Osteoblast (primary cell): ENCODE measurements at regions not wholly inside any gene's neighbourhood (a gene's known extent, or its start where the extent isn't known, plus 50 kb on each side); places are given as distances from the start of the nearest gene placed in this dataset.

Experiments
- DNase-seq: peaks from one replicate; pipeline ENCODE4 v3.0.0; 2011; ENCODE audit warnings: low spot score, mixed read lengths; ENCODE audit not compliant: insufficient read length; ENCODE audit errors: missing footprints
- H2AFZ ChIP-seq: 2 replicates; pipeline ENCODE4 v1.6.0; 2011; ENCODE audit warnings: mild to moderate bottlenecking, low read length
- H3K27ac ChIP-seq: 2 replicates; pipeline ENCODE4 v1.5.1; 2011; ENCODE audit warnings: mild to moderate bottlenecking, low read depth, low read length, moderate library complexity
- H3K27me3 ChIP-seq: 2 replicates; pipeline ENCODE4 v1.6.0; 2012; ENCODE audit warnings: mild to moderate bottlenecking, control low read depth, inconsistent platforms, low read length, moderate library complexity; ENCODE audit not compliant: insufficient read depth
- H3K36me3 ChIP-seq: 2 replicates; pipeline ENCODE4 v1.5.1; 2011; ENCODE audit warnings: mild to moderate bottlenecking, low read length, control low read depth, moderate library complexity; ENCODE audit not compliant: insufficient read depth
- H3K4me1 ChIP-seq: 2 replicates; pipeline ENCODE4 v1.5.1; 2011; ENCODE audit warnings: mild to moderate bottlenecking, low read length, control low read depth, moderate library complexity; ENCODE audit not compliant: insufficient read depth
- H3K4me2 ChIP-seq: 2 replicates; pipeline ENCODE4 v1.6.0; 2011; ENCODE audit warnings: mild to moderate bottlenecking, low read length; ENCODE audit not compliant: insufficient read depth
- H3K4me3 ChIP-seq: fragments of 200-600 bp; sonication (generic); 3 replicates; pipeline ENCODE4 v1.5.1; 2012; ENCODE audit warnings: mild to moderate bottlenecking, low read length, inconsistent platforms; ENCODE audit not compliant: insufficient read depth
- H3K79me2 ChIP-seq: 2 replicates; pipeline ENCODE4 v1.6.0; 2012; ENCODE audit warnings: mild to moderate bottlenecking, low read length, control low read depth, inconsistent platforms; ENCODE audit not compliant: insufficient read depth
- H3K9me3 ChIP-seq: 2 replicates; pipeline ENCODE4 v1.5.1; 2011; ENCODE audit warnings: low read depth, low read length, control low read depth
- H4K20me1 ChIP-seq: 2 replicates; pipeline ENCODE4 v1.6.0; 2012; ENCODE audit warnings: mild to moderate bottlenecking, low read length, control low read depth; ENCODE audit not compliant: insufficient read depth
- TF ChIP-seq, protein P1 (sequence below): IDR thresholded peaks from 2 replicates; pipeline ENCODE4 v1.5.1; 2011; ENCODE audit warnings: mild to moderate bottlenecking, low read depth, low read length, moderate library complexity; ENCODE audit errors: extremely low read depth

DNA sequence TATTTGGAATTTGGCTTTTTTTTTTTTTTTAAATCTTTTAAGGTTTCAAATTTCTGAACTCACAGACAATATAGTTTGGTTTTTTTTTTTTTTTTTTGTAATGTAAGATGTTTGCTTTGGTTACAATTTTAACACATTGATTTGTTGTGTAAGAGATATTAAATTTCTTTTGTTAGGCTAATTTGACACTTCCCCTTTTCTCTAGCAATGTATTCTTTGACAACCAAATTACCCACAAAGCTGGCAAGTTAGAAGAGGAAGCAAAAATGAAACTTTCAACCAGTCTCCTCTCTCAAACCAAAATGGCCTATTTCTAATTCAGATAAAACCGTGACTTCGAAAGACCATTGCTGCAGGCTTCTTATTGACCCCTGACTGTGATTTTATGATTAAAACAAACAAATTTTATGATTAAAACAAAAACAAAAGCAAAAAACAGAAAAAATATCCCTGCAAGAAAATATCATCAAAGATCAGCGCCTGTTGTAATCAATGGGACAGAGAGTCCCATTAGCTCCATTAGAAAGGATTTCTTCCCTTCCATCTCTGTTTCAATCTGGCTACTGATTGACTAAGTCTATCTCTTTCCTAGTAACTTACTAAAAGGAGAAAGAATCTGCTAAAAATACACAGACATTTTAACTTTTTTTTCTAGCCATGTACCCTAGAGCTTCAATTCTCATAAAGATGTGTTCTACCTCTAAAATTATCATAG, 489.2 kb downstream of the MDFIC start:
- Histone ChIP-seq H3K27ac (no peak overlapping the region), H3K4me3 (no peak overlapping the region), H3K79me2 (no peaks in the 10 kb centered on the region), H4K20me1 (no peaks in the 10 kb centered on the region), H3K36me3 (no peaks in the 10 kb centered on the region), H3K27me3 (no peaks in the 10 kb centered on the region), H3K9me3 (no peaks in the 10 kb centered on the region), H3K4me2 (no peak overlapping the region), H2AFZ (peak overlapping the region; percentile 14), H3K4me1 (no peaks in the 10 kb centered on the region)
- no peak for DNase-seq
- TF ChIP-seq, protein P1, sequence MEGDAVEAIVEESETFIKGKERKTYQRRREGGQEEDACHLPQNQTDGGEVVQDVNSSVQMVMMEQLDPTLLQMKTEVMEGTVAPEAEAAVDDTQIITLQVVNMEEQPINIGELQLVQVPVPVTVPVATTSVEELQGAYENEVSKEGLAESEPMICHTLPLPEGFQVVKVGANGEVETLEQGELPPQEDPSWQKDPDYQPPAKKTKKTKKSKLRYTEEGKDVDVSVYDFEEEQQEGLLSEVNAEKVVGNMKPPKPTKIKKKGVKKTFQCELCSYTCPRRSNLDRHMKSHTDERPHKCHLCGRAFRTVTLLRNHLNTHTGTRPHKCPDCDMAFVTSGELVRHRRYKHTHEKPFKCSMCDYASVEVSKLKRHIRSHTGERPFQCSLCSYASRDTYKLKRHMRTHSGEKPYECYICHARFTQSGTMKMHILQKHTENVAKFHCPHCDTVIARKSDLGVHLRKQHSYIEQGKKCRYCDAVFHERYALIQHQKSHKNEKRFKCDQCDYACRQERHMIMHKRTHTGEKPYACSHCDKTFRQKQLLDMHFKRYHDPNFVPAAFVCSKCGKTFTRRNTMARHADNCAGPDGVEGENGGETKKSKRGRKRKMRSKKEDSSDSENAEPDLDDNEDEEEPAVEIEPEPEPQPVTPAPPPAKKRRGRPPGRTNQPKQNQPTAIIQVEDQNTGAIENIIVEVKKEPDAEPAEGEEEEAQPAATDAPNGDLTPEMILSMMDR, result no peak

DNA sequence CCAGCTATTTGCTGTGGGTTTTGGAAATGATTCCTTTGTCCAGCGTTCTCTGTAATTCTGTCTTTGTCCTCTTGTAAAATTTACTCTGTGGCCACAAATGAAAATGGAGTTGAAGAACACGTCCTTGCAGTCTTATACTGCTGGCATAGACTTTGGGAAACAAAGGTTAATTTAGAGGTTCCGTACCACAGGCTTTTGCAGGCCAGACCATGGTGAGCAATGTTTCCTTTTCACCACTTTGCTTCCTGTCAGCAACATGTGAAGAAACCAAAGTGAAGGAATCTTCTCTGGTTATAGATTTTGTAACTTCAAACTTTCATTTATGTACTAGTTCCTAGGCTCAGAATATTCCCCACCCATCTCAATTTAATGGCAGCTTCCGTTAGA, 488.5 kb downstream of the MDFIC start:
- no peak for DNase-seq
- TF ChIP-seq, protein P1, result no peak
- Histone ChIP-seq H2AFZ (peak overlapping the region; percentile 89), H3K79me2 (no peaks in the 10 kb centered on the region), H3K4me3 (no peak overlapping the region), H3K4me1 (no peaks in the 10 kb centered on the region), H3K36me3 (no peaks in the 10 kb centered on the region), H3K27me3 (no peaks in the 10 kb centered on the region), H4K20me1 (no peaks in the 10 kb centered on the region), H3K9me3 (no peaks in the 10 kb centered on the region), H3K4me2 (no peak overlapping the region), H3K27ac (no peak overlapping the region)

DNA sequence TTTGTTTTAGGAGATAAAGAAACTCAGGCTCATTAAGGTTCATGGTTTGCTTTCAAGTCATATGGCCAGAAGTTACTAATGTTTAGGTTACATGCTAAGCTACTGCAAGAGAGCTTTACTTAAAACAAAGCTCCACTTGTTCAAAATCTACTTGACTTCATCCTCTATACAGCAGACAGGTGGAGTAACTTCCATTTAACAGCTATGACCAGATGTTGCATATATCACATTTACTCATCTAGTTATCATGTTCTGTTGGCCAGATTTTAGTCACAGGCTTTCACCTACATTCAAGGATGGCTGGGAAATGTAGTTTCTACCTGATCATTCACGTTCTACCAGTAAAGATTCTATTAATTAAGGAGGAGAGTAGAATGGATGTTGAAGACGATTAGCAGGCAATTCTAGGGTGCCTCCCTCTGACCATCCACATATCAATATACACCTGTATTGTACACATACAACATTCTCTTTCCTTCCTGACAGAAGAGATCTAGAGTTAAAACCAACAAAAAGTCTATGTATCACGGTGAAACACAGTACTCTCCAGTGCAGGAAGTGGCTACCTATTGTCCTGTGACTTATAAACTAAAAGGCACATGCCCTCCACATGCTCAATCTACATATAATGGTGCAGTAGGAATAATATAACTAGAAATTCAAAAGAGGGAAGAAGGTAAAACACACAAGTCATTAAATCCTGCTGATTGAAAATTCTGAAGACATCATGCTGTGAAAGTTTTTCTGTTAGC, 488.0 kb downstream of the MDFIC start:
- H3K4me1 ChIP-seq, result no peaks in the 10 kb centered on the region
- H3K27me3 ChIP-seq, result no peaks in the 10 kb centered on the region
- TF ChIP-seq, protein P1, result no peak
- no peaks in the 10 kb centered on the region for H3K79me2 ChIP-seq
- no peak overlapping the region for H3K4me3 ChIP-seq
- no peaks in the 10 kb centered on the region for H3K36me3 ChIP-seq
- no peak for DNase-seq
- no peak overlapping the region for H3K27ac ChIP-seq
- H3K4me2 ChIP-seq, result no peak overlapping the region
- H2AFZ ChIP-seq, result peak overlapping the region; percentile 89
- H4K20me1 ChIP-seq, result no peaks in the 10 kb centered on the region
- H3K9me3 ChIP-seq, result no peaks in the 10 kb centered on the region

DNA sequence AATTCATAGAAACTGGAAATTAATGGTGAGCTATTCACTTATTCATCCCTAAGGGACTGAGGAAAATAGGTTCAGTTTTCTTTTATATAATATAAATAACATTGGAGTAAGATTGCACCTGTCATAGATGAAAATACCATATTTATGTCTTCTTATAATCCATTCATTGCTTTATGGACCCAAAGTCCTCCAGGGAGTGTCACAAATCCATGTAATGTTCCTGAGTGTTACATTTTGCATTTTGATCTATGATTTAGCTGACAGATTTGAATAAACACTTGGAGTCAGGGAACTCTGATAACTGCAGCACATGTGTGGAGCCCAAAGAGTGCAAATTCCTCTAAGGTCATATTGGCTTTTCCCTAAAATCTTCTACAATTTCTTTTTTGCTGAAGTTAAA, 484.3 kb downstream of the MDFIC start:
- TF ChIP-seq, protein P1, result no peak
- no peak overlapping the region for H3K4me3 ChIP-seq
- H3K79me2 ChIP-seq, result no peaks in the 10 kb centered on the region
- no peaks in the 10 kb centered on the region for H4K20me1 ChIP-seq
- no peaks in the 10 kb centered on the region for H3K27me3 ChIP-seq
- no peaks in the 10 kb centered on the region for H3K36me3 ChIP-seq
- H3K9me3 ChIP-seq, result no peaks in the 10 kb centered on the region
- no peak for DNase-seq
- no peaks in the 10 kb centered on the region for H3K4me1 ChIP-seq
- no peak overlapping the region for H3K4me2 ChIP-seq
- no peak overlapping the region for H2AFZ ChIP-seq
- no peak overlapping the region for H3K27ac ChIP-seq
